Activated T-helper 1 cell treated with anti-CD3 and anti-CD28 coated beads, Interleukin-12 subunit alpha, Interleukin-12 subunit beta, Interleukin-2, Interleukin-4 antibody, amounts not matched to agents 30 ng/mL and 10 ng/mL and 1 ng/mL, durations not matched to agents 14 hours and 24 hours and 36 hours (primary cell): ENCODE measurements at regions not wholly inside any gene's neighbourhood (a gene's known extent, or its start where the extent isn't known, plus 50 kb on each side); places are given as distances from the start of the nearest gene placed in this dataset.
A peak's percentile ranks its signal among the peaks of the same experiment; 100 is the strongest.
"Not testable (repeated sequence)": the region's sequence is repeated elsewhere in the genome, so short reads cannot be mapped to it uniquely, and the experiment has no call there.

Experiments used
- DNase-seq: peaks from one replicate; pipeline ENCODE4 v3.0.0; 2021; ENCODE audit warnings: low spot score
- H3K27ac Mint-ChIP-seq: one replicate; pipeline ENCODE4 v1.8.0; 2021; ENCODE audit warnings: mild to moderate bottlenecking, mixed read lengths
- H3K27me3 Mint-ChIP-seq: one replicate; pipeline ENCODE4 v1.8.0; 2022; ENCODE audit warnings: mild to moderate bottlenecking, moderate library complexity, mixed read lengths; ENCODE audit not compliant: insufficient read depth
- H3K36me3 Mint-ChIP-seq: one replicate; pipeline ENCODE4 v1.8.0; 2021; ENCODE audit warnings: low read depth, mixed read lengths
- H3K4me1 Mint-ChIP-seq: one replicate; pipeline ENCODE4 v1.8.0; 2021; ENCODE audit warnings: low read depth, mixed read lengths
- H3K4me3 Mint-ChIP-seq: one replicate; pipeline ENCODE4 v1.8.0; 2021; ENCODE audit warnings: mild to moderate bottlenecking, moderate library complexity, mixed read lengths
- H3K9me3 Mint-ChIP-seq: one replicate; pipeline ENCODE4 v1.8.0; 2021; ENCODE audit warnings: mixed read lengths
- intact Hi-C: fragments of 100-400 bp; cut with micrococcal nuclease; formaldehyde crosslinking; loops from one replicate; pipeline ENCODE4 v1.15.1; 2024

DNA sequence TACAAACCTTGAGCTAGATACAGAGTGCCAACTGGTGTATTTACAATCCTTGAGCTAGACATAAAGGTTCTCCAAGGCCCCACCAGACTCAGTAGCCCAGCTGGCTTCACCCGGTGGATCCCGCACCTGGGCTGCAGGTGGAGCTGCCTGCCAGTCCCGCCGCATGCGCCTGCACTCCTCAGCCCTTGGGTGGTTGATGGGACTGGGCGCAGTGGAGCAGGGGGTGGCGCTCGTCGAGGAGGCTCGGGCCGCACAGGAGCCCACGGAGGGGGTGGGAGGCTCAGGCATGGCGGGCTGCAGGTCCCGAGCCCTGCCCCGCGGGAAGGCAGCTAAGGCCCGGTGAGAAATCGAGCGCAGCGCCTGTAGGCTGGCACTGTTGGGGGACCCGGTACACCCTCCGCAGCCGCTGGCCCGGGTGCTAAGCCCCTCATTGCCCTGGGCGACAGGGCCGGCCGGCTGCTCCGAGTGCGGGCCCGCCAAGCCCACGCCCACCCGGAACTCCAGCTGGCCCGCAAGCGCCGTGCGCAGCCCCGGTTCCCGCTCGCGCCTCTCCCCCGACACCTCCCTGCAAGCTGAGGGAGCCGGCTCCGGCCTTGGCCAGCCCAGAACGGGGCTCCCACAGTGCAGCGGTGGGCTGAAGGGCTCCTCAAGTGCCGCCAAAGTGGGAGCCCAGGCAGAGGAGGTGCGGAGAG is 116.5 kb upstream of the NEIL3 start:
- DNase-seq, H3K9me3 Mint-ChIP-seq, H3K4me3 Mint-ChIP-seq, H3K27me3 Mint-ChIP-seq, H3K36me3 Mint-ChIP-seq, H3K4me1 Mint-ChIP-seq, intact Hi-C loops, H3K27ac Mint-ChIP-seq: not testable (repeated sequence)

DNA sequence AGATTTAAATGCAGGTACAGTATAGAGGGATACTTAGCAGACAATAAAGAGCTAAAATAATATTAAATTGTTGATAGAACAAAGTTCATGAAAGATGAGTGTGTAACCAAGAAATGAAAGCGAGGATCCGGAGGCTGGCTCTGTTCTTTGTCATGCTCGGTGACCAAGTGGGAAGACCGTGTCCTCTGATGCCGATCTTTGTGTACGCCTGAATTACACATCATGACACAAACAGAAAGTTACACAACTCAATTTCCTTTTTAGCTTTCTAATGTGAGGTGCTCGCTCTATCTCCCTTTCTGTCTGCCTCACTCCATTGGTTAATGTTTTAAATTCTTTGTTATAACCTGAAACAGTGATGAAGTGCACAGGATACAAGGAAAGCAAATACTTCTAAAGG is 114.8 kb upstream of the NEIL3 start:
- Mint-ChIP-seq H3K9me3 (no peaks in the 10 kb centered on the region), H3K27ac (no peak overlapping the region), H3K4me1 (no peaks in the 10 kb centered on the region), H3K4me3 (no peak overlapping the region), H3K27me3 (peaks cover 3% of the 10 kb centered on the region), H3K36me3 (no peaks in the 10 kb centered on the region)
- DNase-seq, result no peak
- intact Hi-C loops, result no loop called here

DNA sequence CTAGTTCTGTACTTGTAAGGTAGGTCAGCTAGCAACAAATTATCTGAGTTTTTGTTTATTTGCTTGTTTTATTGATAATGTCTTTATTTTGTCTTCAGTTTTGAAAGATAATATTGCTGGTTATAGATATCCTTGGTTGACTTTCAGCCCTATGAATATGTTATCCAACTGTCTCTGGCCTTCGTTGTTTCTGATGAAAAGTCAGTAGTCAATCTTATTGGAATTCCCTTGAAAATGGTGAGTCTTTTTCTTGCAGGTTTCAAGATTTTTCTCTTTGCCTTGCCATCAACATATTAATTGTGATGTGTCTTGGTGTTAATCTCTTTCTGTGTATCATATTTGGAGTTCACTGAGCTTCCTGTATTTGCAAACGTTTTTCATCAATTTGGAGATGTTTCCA is 113.1 kb upstream of the NEIL3 start:
- H3K4me3 Mint-ChIP-seq, result no peak overlapping the region
- H3K4me1 Mint-ChIP-seq, result no peaks in the 10 kb centered on the region
- no peak for DNase-seq
- intact Hi-C loops, result no loop called here
- no peak overlapping the region for H3K27ac Mint-ChIP-seq
- H3K27me3 Mint-ChIP-seq, result peaks cover 5% of the 10 kb centered on the region
- H3K9me3 Mint-ChIP-seq, result no peaks in the 10 kb centered on the region
- H3K36me3 Mint-ChIP-seq, result no peaks in the 10 kb centered on the region

DNA sequence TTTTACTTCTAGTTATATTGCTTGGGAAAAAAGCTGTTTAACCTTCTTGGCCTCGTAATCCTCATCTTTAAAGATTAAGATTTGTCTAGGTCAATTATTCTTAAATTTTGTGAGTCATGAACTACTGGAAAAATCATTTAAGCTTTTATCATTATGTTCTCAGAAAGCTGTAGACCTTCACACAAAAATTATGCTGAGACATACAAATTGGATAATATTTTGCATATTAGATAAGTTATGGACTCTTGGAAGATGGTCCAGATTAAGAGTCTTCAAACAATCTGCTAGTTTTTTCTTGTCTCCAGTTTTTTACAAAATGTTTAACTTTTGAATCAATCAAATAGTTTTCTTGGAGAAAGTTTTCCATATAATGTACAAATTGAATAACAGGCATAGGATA is 108.1 kb upstream of the NEIL3 start:
- Mint-ChIP-seq H3K4me1 (no peaks in the 10 kb centered on the region), H3K9me3 (no peaks in the 10 kb centered on the region), H3K27ac (no peak overlapping the region), H3K4me3 (no peak overlapping the region), H3K27me3 (peaks cover 5% of the 10 kb centered on the region), H3K36me3 (no peaks in the 10 kb centered on the region)
- no peak for DNase-seq
- intact Hi-C loops, result no loop called here

DNA sequence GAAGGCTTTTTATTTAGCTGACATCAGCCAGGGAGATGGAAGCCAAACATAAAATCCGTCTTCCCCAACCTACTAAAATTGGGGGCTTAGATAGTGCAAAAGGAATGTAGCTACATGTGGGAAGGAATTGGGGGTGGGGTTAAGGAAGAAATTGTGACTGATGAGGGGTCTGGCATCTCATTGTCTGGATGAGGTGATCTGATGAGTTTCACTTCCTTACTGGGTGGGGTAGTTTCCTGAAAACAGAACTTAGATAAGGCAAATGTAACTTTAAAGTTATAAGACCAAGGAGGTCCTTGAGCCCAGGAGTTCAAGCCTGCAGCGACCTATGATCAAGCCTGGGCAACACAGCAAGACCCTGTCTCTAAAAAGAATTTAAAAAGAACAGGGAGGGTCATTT is 105.5 kb upstream of the NEIL3 start:
- intact Hi-C loops, result no loop called here
- no peak overlapping the region for H3K4me3 Mint-ChIP-seq

DNA sequence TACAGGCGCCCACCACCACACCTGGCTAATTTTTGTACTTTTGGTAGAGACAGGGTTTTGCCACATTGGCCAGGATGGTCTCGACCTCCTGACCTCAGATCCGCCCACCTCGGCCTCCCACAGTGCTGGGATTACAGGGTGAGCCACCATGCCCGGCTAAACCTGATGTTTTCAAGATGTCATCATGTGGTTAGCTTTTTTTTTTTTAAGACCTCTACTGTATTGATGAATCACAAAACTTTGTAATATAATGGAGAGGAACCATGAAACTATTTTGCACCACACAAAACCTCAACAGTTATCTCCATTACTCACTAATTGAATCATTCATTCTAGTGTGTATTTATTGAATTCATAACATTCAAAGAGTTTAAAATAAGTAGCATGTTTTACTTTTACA is 94.7 kb upstream of the NEIL3 start:
- Mint-ChIP-seq H3K4me1 (no peaks in the 10 kb centered on the region), H3K9me3 (no peaks in the 10 kb centered on the region), H3K27me3 (peaks cover 4% of the 10 kb centered on the region), H3K36me3 (no peaks in the 10 kb centered on the region), H3K27ac (no peak overlapping the region), H3K4me3 (no peak overlapping the region)
- DNase-seq, result no peak
- intact Hi-C loops, result no loop called here

More for the DNA sequence above, 105.5 kb upstream of the NEIL3 start:
- peaks cover 9% of the 10 kb centered on the region for H3K9me3 Mint-ChIP-seq
- H3K4me1 Mint-ChIP-seq, result no peaks in the 10 kb centered on the region
- H3K27me3 Mint-ChIP-seq, result peaks cover 2% of the 10 kb centered on the region
- H3K27ac Mint-ChIP-seq, result no peak overlapping the region
- no peaks in the 10 kb centered on the region for H3K36me3 Mint-ChIP-seq
- DNase-seq, result no peak

DNA sequence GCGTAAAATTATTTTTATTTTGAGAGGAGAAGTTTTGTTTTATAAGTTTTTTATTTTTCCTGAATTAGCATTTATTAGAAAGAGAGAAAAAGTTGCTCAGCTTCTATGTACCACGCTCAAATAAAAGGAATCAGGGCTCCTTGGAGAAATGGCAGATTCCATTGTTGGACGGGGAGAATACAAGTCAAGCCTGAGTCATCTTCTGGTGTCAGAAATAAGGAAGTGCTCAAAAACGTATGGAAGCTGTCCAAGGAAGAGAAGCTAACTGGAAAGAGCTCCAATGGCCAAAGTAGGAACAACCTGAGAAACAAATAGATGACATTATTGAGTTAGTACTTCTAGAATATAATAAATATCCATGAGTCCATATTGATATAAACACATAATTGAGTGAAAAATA is 89.3 kb upstream of the NEIL3 start:
- no peak for DNase-seq
- Mint-ChIP-seq H3K9me3 (no peaks in the 10 kb centered on the region), H3K27me3 (no peaks in the 10 kb centered on the region), H3K36me3 (no peaks in the 10 kb centered on the region), H3K27ac (no peak overlapping the region), H3K4me1 (no peaks in the 10 kb centered on the region), H3K4me3 (no peak overlapping the region)
- intact Hi-C loops, result no loop called here

DNA sequence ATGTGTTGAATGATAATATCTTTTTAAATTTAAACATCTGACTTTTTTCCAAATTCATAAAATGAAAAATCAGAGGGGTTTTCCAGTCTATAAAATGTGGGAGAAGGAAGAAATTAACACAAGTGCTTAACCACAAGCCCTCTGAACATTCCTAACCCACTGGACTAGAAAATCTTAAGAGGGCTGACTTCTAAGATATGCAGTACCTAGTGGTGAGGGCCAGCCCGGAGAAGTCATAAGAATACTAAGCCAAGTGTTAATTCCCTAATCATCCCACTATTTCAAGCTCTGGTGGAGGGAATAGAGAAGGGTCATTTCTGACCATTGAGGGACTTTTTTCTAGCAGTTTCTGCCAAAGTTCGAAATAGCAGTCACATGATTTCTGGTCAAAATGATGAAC is 86.9 kb upstream of the NEIL3 start:
- Mint-ChIP-seq H3K36me3 (no peaks in the 10 kb centered on the region), H3K27ac (no peak overlapping the region), H3K9me3 (no peaks in the 10 kb centered on the region), H3K27me3 (no peaks in the 10 kb centered on the region), H3K4me3 (no peak overlapping the region), H3K4me1 (no peaks in the 10 kb centered on the region)
- intact Hi-C loops, result no loop called here
- no peak for DNase-seq

DNA sequence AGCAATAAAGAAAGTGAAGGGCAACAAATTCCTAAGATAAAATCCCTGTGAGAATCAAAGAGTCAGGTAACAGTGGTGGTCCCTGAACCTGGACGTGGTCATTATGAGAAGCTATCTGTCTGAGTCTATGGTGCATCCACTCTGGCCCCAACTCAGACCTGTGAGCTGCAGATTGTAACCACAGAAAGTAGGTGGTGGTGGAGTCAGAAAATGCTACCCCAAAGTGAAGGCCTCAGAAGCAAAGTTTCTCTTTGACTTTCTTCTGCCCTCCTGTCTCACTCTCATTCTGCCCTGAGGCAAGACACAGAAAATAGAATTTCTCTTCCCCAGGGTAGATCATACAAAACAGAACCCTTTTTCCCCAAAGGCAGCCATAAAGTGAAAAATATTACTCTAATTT is 84.1 kb upstream of the NEIL3 start:
- no peak for DNase-seq
- intact Hi-C loops, result no loop called here
- H3K27ac Mint-ChIP-seq, result no peak overlapping the region
- no peaks in the 10 kb centered on the region for H3K9me3 Mint-ChIP-seq
- H3K4me3 Mint-ChIP-seq, result no peak overlapping the region
- no peaks in the 10 kb centered on the region for H3K36me3 Mint-ChIP-seq
- H3K4me1 Mint-ChIP-seq, result peaks cover 11% of the 10 kb centered on the region
- no peaks in the 10 kb centered on the region for H3K27me3 Mint-ChIP-seq

DNA sequence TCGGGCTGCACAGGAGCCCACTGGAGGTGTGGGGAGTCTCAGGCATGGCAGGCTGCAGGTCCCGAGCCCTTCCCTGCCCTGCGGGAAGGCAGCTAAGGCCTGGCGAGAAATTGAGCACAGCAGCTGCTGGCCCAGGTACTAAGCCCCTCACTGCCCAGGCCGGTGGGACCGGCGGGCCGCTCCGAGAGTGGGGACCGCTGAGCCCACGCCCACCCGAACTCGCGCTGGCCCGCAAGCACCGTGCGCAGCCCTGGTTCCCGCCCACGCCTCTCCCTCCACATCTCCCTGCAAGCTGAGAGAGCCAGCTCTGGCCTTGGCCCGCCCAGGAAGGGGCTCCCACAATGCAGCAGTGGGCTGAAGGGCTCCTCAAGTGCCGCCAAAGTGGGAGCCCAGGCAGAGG is 82.0 kb upstream of the NEIL3 start:
- Mint-ChIP-seq H3K4me3 (no peak overlapping the region), H3K27ac (no peak overlapping the region), H3K9me3 (no peaks in the 10 kb centered on the region), H3K27me3 (no peaks in the 10 kb centered on the region), H3K4me1 (peaks cover 11% of the 10 kb centered on the region), H3K36me3 (no peaks in the 10 kb centered on the region)
- intact Hi-C loops, result no loop called here
- no peak for DNase-seq

DNA sequence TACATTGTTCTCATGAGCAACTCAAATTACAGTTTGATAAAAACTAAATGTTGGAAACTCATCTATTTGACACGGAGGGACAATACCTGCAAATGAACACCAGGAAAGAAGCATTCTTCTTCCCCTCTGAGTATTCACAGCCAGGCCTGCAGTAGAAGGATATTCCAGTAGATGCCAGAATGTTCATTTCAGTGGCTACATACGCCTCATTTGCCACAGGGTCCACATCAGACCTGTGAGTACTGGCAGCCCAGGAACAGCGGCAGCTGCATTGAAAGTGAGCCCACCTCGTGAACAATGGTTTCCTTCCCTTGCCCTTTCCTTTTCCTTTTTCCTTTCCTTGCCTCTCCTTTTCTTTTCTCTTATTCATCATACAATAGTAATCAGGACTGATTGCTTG is 81.1 kb upstream of the NEIL3 start:
- Mint-ChIP-seq H3K27ac (no peak overlapping the region), H3K4me3 (peak overlapping the region; percentile 72), H3K27me3 (no peaks in the 10 kb centered on the region), H3K4me1 (peaks cover 11% of the 10 kb centered on the region), H3K36me3 (no peaks in the 10 kb centered on the region), H3K9me3 (no peaks in the 10 kb centered on the region)
- intact Hi-C loops, result no loop called here
- DNase-seq, result no peak

DNA sequence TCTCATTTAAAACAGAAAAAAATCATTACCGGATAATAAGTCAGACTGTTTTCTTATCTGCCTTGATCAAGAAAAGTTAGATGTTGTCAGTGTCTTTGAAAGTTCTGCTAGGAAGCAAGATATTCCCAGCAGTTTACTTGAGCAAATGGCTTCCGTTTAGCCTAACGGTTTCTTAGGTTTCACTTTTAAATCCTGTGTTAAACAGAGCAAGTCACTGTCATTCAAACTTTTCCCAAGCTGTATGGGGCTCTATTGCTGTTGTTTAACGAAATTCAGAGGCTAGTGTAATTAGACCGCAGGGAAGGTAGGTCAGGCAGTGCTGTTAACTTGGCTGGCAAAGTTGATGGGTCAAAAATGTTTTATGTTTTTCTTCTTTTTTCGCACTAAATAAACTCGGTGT is 80.3 kb upstream of the NEIL3 start:
- Mint-ChIP-seq H3K27me3 (no peaks in the 10 kb centered on the region), H3K27ac (peak overlapping the region; percentile 13), H3K4me1 (peaks cover 11% of the 10 kb centered on the region), H3K36me3 (no peaks in the 10 kb centered on the region), H3K9me3 (no peaks in the 10 kb centered on the region), H3K4me3 (peak overlapping the region; percentile 72)
- DNase-seq, result no peak
- intact Hi-C loops, result no loop called here

DNA sequence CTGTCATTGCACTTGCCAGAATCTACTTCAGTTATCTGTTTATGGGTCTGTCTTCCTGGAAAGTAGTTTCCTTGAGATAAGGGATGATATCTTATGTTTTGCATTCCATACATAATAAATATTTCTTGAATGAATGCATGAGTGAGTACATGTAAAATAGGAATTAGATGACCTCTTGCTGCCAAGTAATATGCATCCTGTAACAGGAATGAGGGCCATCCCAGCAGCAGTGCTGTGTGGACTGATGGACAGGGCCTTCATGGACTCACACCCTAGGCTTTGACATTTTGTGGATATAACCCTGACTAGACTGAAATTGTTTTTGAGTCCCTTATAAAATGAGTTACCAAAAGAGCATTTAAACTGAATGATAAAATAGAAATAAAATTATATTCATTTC is 77.2 kb upstream of the NEIL3 start:
- Mint-ChIP-seq H3K27me3 (no peaks in the 10 kb centered on the region), H3K4me1 (peaks cover 11% of the 10 kb centered on the region), H3K9me3 (no peaks in the 10 kb centered on the region), H3K4me3 (no peak overlapping the region), H3K36me3 (no peaks in the 10 kb centered on the region), H3K27ac (no peak overlapping the region)
- no peak for DNase-seq
- intact Hi-C loops, result no loop called here

DNA sequence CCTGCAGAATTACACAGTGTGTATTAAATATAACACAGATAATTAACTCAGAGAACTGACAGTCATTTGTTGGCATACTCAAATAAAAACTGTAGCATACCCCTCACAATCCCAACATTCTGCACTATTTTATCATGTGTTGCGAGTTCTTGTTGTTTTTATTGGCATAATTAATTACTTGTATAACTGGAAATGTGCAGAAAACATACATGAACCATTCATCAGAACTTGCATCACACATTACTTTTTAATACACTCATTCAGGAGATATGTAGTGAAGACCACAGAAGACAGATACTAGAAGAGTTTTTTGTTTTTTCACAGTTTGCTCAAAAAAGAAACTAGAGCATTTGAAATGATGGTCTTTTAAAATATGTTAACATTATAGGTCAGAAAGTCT is 74.6 kb upstream of the NEIL3 start:
- H3K36me3 Mint-ChIP-seq, result no peaks in the 10 kb centered on the region
- DNase-seq, result no peak
- no peak overlapping the region for H3K4me3 Mint-ChIP-seq
- no peaks in the 10 kb centered on the region for H3K4me1 Mint-ChIP-seq
- intact Hi-C loops, result no loop called here
- no peaks in the 10 kb centered on the region for H3K27me3 Mint-ChIP-seq
- H3K9me3 Mint-ChIP-seq, result no peaks in the 10 kb centered on the region
- no peak overlapping the region for H3K27ac Mint-ChIP-seq
